ENCODE measurements at regions not wholly inside any gene's neighbourhood (a gene's known extent, or its start where the extent isn't known, plus 50 kb on each side); places are given as distances from the start of the nearest gene placed in this dataset.
"Not testable (repeated sequence)": the region's sequence is repeated elsewhere in the genome, so short reads cannot be mapped to it uniquely, and the experiment has no call there.

- DNase-seq (ENCODE audit: low spot score) = no peak
These were observed 65.1 kb downstream of the SPRY4 start for GRCh38 chr5:142259758-142260157.

- DNase-seq (ENCODE audit: low spot score) = no peak
These were observed 69.0 kb downstream of the SPRY4 start for GRCh38 chr5:142255831-142256230.

- no peak for DNase-seq (ENCODE audit: low spot score)
These were observed 70.4 kb downstream of the SPRY4 start for GRCh38 chr5:142254431-142254830.

GRCh38 chr5:142253938-142254337 is 70.9 kb downstream of the SPRY4 start:
- no peak for DNase-seq (ENCODE audit: low spot score)

GRCh38 chr5:142250119-142250518 is 74.7 kb downstream of the SPRY4 start:
- no peak for DNase-seq (ENCODE audit: low spot score)

- peak; percentile 55 for DNase-seq (ENCODE audit: low spot score)
These were observed 75.9 kb downstream of the SPRY4 start for GRCh38 chr5:142248853-142249462.

GRCh38 chr5:142246258-142246657 is 78.6 kb downstream of the SPRY4 start:
- DNase-seq (ENCODE audit: low spot score) = no peak

GRCh38 chr5:142245786-142246185 is 79.0 kb downstream of the SPRY4 start:
- no peak for DNase-seq (ENCODE audit: low spot score)

GRCh38 chr5:142244440-142244839 is 80.4 kb downstream of the SPRY4 start:
- no peak for DNase-seq (ENCODE audit: low spot score)

- no peak for DNase-seq (ENCODE audit: low spot score)
These were observed 82.5 kb downstream of the SPRY4 start for GRCh38 chr5:142242272-142242671.

GRCh38 chr5:142239394-142240159 is 85.2 kb downstream of the SPRY4 start:
- no peak for DNase-seq (ENCODE audit: low spot score)

- DNase-seq (ENCODE audit: low spot score) = no peak
These were observed 87.1 kb downstream of the SPRY4 start for GRCh38 chr5:142237707-142238106.

GRCh38 chr5:142236673-142237290 is 88.0 kb downstream of the SPRY4 start:
- DNase-seq (ENCODE audit: low spot score) = not testable (repeated sequence)

GRCh38 chr5:142235870-142236672 is 88.8 kb downstream of the SPRY4 start:
- DNase-seq (ENCODE audit: low spot score) = no peak

GRCh38 chr5:142235050-142235797 is 89.6 kb downstream of the SPRY4 start:
- peak; percentile 78 for DNase-seq (ENCODE audit: low spot score)

GRCh38 chr5:142233083-142234032 is 91.5 kb downstream of the SPRY4 start:
- DNase-seq (ENCODE audit: low spot score) = no peak

- not testable (repeated sequence) for DNase-seq (ENCODE audit: low spot score)
These were observed 93.9 kb downstream of the SPRY4 start for GRCh38 chr5:142230949-142231348.

- DNase-seq (ENCODE audit: low spot score) = no peak
These were observed 99.7 kb downstream of the SPRY4 start for GRCh38 chr5:142225141-142225540.

- DNase-seq (ENCODE audit: low spot score) = no peak
These were observed 101.8 kb downstream of the SPRY4 start for GRCh38 chr5:142222866-142223558.
